ENCODE measurements at regions not wholly inside any gene's neighbourhood (a gene's known extent, or its start where the extent isn't known, plus 50 kb on each side); places are given as distances from the start of the nearest gene placed in this dataset.

DNA sequence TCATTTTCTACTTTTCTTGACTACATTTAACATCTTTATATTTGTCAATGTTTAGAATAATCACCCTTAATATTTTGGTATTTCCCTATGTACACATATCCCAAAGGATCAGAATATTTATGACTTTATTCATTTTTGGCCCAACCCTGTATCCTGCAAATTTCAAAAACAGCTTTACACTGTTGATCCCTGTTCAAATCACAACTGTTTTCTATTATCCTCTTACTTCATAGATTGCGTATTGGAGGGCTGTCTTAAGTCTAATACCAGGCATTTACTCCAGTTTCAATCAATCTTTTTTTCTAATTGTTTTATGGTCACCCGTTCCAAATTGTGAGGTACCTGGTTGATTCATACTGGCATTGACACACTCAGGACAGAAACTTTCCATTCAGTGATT lies 107.9 kb downstream of the RPL22L1 start:
- ATAC-seq (no peak), DNase-seq (no peak), FAIRE-seq (no peak)
- TF ChIP-seq, protein P1, sequence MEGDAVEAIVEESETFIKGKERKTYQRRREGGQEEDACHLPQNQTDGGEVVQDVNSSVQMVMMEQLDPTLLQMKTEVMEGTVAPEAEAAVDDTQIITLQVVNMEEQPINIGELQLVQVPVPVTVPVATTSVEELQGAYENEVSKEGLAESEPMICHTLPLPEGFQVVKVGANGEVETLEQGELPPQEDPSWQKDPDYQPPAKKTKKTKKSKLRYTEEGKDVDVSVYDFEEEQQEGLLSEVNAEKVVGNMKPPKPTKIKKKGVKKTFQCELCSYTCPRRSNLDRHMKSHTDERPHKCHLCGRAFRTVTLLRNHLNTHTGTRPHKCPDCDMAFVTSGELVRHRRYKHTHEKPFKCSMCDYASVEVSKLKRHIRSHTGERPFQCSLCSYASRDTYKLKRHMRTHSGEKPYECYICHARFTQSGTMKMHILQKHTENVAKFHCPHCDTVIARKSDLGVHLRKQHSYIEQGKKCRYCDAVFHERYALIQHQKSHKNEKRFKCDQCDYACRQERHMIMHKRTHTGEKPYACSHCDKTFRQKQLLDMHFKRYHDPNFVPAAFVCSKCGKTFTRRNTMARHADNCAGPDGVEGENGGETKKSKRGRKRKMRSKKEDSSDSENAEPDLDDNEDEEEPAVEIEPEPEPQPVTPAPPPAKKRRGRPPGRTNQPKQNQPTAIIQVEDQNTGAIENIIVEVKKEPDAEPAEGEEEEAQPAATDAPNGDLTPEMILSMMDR (IDR thresholded peaks at IDR 0.05): no peak
- H3K27me3 ChIP-seq: no peaks in the 10 kb centered on the region
- 95% methylated on average over 2 of the region's 2 CpGs for WGBS, 2 donors
- no peak overlapping the region for H3K4me3 ChIP-seq
- H3K27ac ChIP-seq: no peak overlapping the region
- no peaks in the 10 kb centered on the region for H3K9me3 ChIP-seq
- intact Hi-C loops (cut with DNase I): no loop called here
- peaks cover 0 to 18% (median 9%) of the 10 kb centered on the region in 3 donors for H3K4me1 ChIP-seq
- H3K36me3 ChIP-seq: no peaks in the 10 kb centered on the region

DNA sequence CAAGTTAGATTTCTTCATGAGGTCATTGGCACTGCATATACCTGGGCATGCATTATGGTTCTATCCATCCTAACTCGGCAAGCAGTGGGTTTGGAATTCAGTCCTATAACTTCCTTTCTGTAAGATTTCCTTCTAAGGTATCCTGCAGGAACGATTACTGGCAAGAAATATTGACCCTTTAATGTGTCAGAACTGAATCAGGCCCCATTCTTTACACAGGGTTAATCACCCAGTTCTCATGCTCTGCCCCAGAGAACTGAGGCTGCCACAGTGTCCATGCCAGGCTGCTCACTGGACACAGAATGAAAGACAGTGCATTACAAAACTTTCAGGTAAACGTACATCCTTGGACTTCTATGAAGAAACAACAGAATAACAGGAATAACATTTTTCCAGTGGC lies 108.9 kb downstream of the RPL22L1 start:
- H3K4me1 ChIP-seq: peaks cover 0 to 18% (median 9%) of the 10 kb centered on the region in 3 donors
- FAIRE-seq (no peak), ATAC-seq (no peak), DNase-seq (no peak)
- no peak overlapping the region for H3K27ac ChIP-seq
- no peaks in the 10 kb centered on the region for H3K9me3 ChIP-seq
- no peaks in the 10 kb centered on the region for H3K27me3 ChIP-seq
- no peaks in the 10 kb centered on the region for H3K36me3 ChIP-seq
- intact Hi-C loops (cut with DNase I): no loop called here
- no peak overlapping the region for H3K4me3 ChIP-seq
- 75% methylated on average over 3 of the region's 3 CpGs for WGBS, 2 donors
- TF ChIP-seq, protein P1 (IDR thresholded peaks at IDR 0.05): no peak

DNA sequence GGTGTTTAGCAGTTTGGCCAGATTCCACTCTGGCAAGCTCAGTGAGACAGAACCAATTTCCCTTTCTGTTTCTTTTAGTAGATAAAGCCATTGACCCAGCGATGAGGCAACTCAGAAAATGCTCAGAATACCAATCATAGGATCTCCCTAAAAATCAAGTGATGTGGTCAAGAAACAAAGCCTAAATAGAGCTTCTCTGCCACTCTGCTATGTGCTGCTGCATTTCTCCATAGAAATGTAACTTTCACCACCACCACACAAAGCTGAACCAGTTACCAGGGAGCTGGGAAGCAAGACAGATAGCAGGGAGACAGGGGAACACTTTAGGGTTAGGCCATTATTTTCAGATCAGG lies 109.8 kb downstream of the RPL22L1 start:
- peak; percentile 63 to 80 (median 74) for ATAC-seq
- Histone ChIP-seq H3K4me3 (no peak overlapping the region), H3K4me1 (peaks cover 0 to 14% (median 6%) of the 10 kb centered on the region in 3 donors), H3K36me3 (no peaks in the 10 kb centered on the region), H3K27me3 (no peaks in the 10 kb centered on the region), H3K27ac (peak overlapping the region in 2 of 4 donors; percentile 59 to 60), H3K9me3 (no peaks in the 10 kb centered on the region)
- intact Hi-C loops (cut with DNase I): no loop called here
- DNase-seq: peak in 3 of 6 donors; percentile 24 to 28 (median 25)
- WGBS, 2 donors: 6 to 15% methylated on average over 1 of the region's 1 CpG
- TF ChIP-seq, protein P1 (IDR thresholded peaks at IDR 0.05): no peak
- no peak for FAIRE-seq

DNA sequence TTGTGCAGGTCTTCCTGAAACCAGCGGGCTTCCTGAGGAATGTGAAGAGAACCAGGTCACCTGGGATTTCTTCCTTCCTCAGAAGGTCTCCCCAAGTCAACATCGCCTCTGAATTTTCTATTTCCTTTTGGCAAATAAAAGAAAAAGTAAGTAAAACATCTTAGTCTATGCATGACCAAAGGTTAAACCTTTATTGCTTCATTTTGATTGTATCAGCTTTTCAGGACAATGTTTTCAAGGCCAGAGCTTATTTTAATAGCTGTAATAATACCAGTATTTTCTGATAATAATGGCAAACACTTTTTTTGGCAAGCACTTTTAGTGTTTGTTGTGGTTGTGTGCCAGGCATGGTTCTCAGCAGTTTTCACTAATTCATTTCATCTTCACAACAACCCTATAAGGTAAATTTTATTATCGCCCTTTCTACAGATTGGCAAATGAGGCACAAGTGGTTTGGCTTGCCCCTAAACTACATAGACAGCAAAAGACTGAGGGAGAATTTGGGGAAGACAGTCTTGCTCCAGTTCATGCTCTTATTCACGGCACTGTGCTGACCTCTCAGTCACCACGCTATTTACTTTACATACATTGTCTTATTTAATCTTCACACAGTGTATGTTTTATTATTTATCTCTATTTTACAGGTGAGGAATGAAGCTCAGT lies 110.4 kb downstream of the RPL22L1 start:
- TF ChIP-seq, protein P1 (IDR thresholded peaks at IDR 0.05): no peak
- H3K36me3 ChIP-seq: no peaks in the 10 kb centered on the region
- peak; percentile 80 to 87 (median 86) for ATAC-seq
- FAIRE-seq: no peak
- peak overlapping the region in 3 of 4 donors; percentile 29 to 60 (median 59) for H3K27ac ChIP-seq
- H3K4me1 ChIP-seq: peaks cover 0 to 14% (median 6%) of the 10 kb centered on the region in 3 donors
- H3K9me3 ChIP-seq: no peaks in the 10 kb centered on the region
- DNase-seq: peak in 2 of 6 donors; percentile 31 to 42
- 18 to 20% methylated on average over 5 of the region's 5 CpGs for WGBS, 2 donors
- H3K27me3 ChIP-seq: no peaks in the 10 kb centered on the region
- intact Hi-C loops (cut with DNase I): no loop called here
- H3K4me3 ChIP-seq: no peak overlapping the region

DNA sequence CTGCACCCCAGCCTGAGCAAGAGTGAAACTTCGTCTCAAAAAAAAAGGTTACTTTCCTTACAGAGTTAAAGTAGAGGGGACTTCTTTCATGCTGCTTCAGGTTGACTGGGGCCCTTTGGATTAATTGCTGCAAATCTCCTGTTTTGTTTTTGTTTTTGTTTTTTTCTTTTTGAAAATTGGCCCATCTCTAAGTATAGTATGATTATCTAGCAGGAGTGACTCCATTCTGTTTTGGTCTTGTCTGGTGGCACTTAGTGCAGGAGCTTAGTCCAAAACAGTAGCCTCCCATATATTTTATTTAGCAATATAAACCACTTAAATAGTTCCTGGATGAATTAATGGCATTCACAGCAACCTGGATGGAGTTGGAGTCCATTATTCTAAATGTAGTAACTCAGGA lies 113.0 kb downstream of the RPL22L1 start:
- Histone ChIP-seq H3K4me3 (no peak overlapping the region), H3K9me3 (no peaks in the 10 kb centered on the region), H3K4me1 (peaks cover 0 to 13% (median 6%) of the 10 kb centered on the region in 3 donors), H3K27ac (no peak overlapping the region), H3K36me3 (no peaks in the 10 kb centered on the region), H3K27me3 (no peaks in the 10 kb centered on the region)
- no peak for FAIRE-seq
- TF ChIP-seq, protein P1 (IDR thresholded peaks at IDR 0.05): no peak
- DNase-seq: no peak
- no peak for ATAC-seq
- intact Hi-C loops (cut with DNase I): no loop called here
- 77 to 86% methylated on average over 1 of the region's 1 CpG for WGBS, 2 donors
